IMR-90 (cell line): ENCODE measurements at regions not wholly inside any gene's neighbourhood (a gene's known extent, or its start where the extent isn't known, plus 50 kb on each side); places are given as distances from the start of the nearest gene placed in this dataset.

ENCODE experiments used
- ATAC-seq: fragments of 200-7000 bp; cut with Tn5 transposase; 2 replicates; pipeline ENCODE4 v1.9.1; 2020; ENCODE audit warnings: low read depth, mild to moderate bottlenecking, moderate library complexity
- BruUV-seq: library from RNA; stranded (reverse); fragments of 400-500 nt; replicated peaks from 2 replicates; lab custom pipeline; 2021; lab: Mats Ljungman, UMichigan
- CTCF ChIA-PET: fragments of 300-600 bp; formaldehyde crosslinking; extraction: SDS; loops from one replicate; lab custom pipeline; 2021; ENCODE audit warnings: antibody characterized with exemption; lab: Yijun Ruan, JAX
- POLR2A ChIA-PET: fragments of 300-600 bp; sonication (Branson Sonifier 250); formaldehyde crosslinking; loops from one replicate; lab custom pipeline; 2022; ENCODE audit warnings: antibody characterized with exemption; ENCODE audit not compliant: unreplicated experiment; lab: Charles Lee
- DNase-seq: peaks from one replicate; pipeline ENCODE4 v3.0.0; 2013
- H2AFZ ChIP-seq: replicated peaks from 2 replicates; pipeline ENCODE3; 2013; ENCODE audit warnings: low read length, mild to moderate bottlenecking; ENCODE audit not compliant: poor library complexity
- H2AK5ac ChIP-seq: 2 replicates; pipeline ENCODE4 v1.6.1; 2013; ENCODE audit warnings: low read depth, low read length, inconsistent platforms
- H2AK9ac ChIP-seq: replicated peaks from 2 replicates; pipeline ENCODE3; 2013; ENCODE audit warnings: mild to moderate bottlenecking, low read depth, low read length, moderate library complexity; ENCODE audit not compliant: poor library complexity
- H2BK120ac ChIP-seq: 2 replicates; pipeline ENCODE4 v1.6.1; 2013; ENCODE audit warnings: low read depth, low read length, inconsistent platforms
- H2BK15ac ChIP-seq: 3 replicates; pipeline ENCODE4 v1.6.1; 2013; ENCODE audit warnings: low read depth, low read length, inconsistent platforms
- H2BK20ac ChIP-seq: 2 replicates; pipeline ENCODE4 v1.6.1; 2013; ENCODE audit warnings: low read depth, mild to moderate bottlenecking, inconsistent platforms, low read length, moderate library complexity
- H2BK5ac ChIP-seq: 2 replicates; pipeline ENCODE4 v1.6.1; 2013; ENCODE audit warnings: mild to moderate bottlenecking, low read depth, low read length, inconsistent platforms; ENCODE audit not compliant: poor library complexity, severe bottlenecking
- H3K14ac ChIP-seq: replicated peaks from 2 replicates; pipeline ENCODE4 v1.6.1; 2013; ENCODE audit warnings: low read depth, low read length, inconsistent platforms
- H3K18ac ChIP-seq: 2 replicates; pipeline ENCODE4 v1.6.1; 2013; ENCODE audit warnings: low read depth, low read length, control low read depth
- H3K23ac ChIP-seq: 2 replicates; pipeline ENCODE4 v1.6.1; 2013; ENCODE audit warnings: low read depth, low read length, inconsistent platforms
- H3K27ac ChIP-seq: 2 replicates; pipeline ENCODE4 v1.5.1; 2013; ENCODE audit warnings: mild to moderate bottlenecking, control low read depth, low read length; ENCODE audit not compliant: insufficient read depth
- H3K27me3 ChIP-seq: 2 replicates; pipeline ENCODE4 v1.6.1; 2013; ENCODE audit warnings: low read length; ENCODE audit not compliant: control insufficient read depth, insufficient read depth
- H3K36me3 ChIP-seq: 2 replicates; pipeline ENCODE4 v1.6.1; 2013; ENCODE audit warnings: low read length, mixed read lengths; ENCODE audit not compliant: control insufficient read depth, insufficient read depth
- H3K4ac ChIP-seq: 2 replicates; pipeline ENCODE4 v1.6.1; 2013; ENCODE audit warnings: low read depth, low read length, inconsistent platforms
- H3K4me1 ChIP-seq: 2 replicates; pipeline ENCODE4 v1.6.1; 2013; ENCODE audit warnings: low read length, mixed read lengths; ENCODE audit not compliant: control insufficient read depth, insufficient read depth
- H3K4me2 ChIP-seq: 2 replicates; pipeline ENCODE4 v1.6.1; 2013; ENCODE audit warnings: low read depth, mild to moderate bottlenecking, control low read depth, low read length, moderate library complexity
- H3K4me3 ChIP-seq: 2 replicates; pipeline ENCODE4 v1.5.1; 2013; ENCODE audit warnings: low read depth, mild to moderate bottlenecking, control low read depth, low read length, moderate library complexity; ENCODE audit not compliant: insufficient read depth
- H3K56ac ChIP-seq: 2 replicates; pipeline ENCODE4 v1.6.1; 2013; ENCODE audit warnings: low read length, inconsistent platforms; ENCODE audit not compliant: insufficient read depth; ENCODE audit errors: extremely low read depth
- H3K79me1 ChIP-seq, 2 experiments: 2 replicates each; pipeline ENCODE4 v1.6.1; 2013; ENCODE audit warnings: low read length in 2 of 2, inconsistent platforms in 1 of 2, low read depth in 1 of 2
- H3K9ac ChIP-seq: 2 replicates; pipeline ENCODE4 v1.6.1; 2013; ENCODE audit warnings: low read depth, low read length, control low read depth
- H3K9me1 ChIP-seq: 2 replicates; pipeline ENCODE4 v1.6.1; 2013; ENCODE audit warnings: low read length, inconsistent platforms; ENCODE audit not compliant: insufficient read depth
- H3K9me3 ChIP-seq: 2 replicates; pipeline ENCODE4 v1.6.1; 2013; ENCODE audit warnings: low read length; ENCODE audit not compliant: control insufficient read depth, insufficient read depth
- H4K20me1 ChIP-seq: 2 replicates; pipeline ENCODE4 v1.6.1; 2013; ENCODE audit warnings: low read length, inconsistent platforms; ENCODE audit not compliant: insufficient read depth
- H4K5ac ChIP-seq: 2 replicates; pipeline ENCODE4 v1.6.1; 2013; ENCODE audit warnings: mild to moderate bottlenecking, low read depth, low read length, control low read depth
- H4K8ac ChIP-seq, 2 experiments: 2 replicates each; pipeline ENCODE4 v1.6.1; 2013; ENCODE audit warnings: low read depth in 2 of 2, low read length in 2 of 2, control low read depth in 1 of 2, inconsistent platforms in 1 of 2
- H4K91ac ChIP-seq: 2 replicates; pipeline ENCODE4 v1.6.1; 2013; ENCODE audit warnings: low read depth, low read length, inconsistent platforms; ENCODE audit not compliant: insufficient read depth
- BHLHE40 ChIP-seq: fragments of 150-350 bp; IDR thresholded peaks from 2 replicates; pipeline ENCODE4 v1.6.1; 2016; ENCODE audit warnings: mild to moderate bottlenecking, low read depth, low read length
- CEBPB ChIP-seq: IDR thresholded peaks from 2 replicates; pipeline ENCODE4 v1.6.1; 2012; ENCODE audit warnings: low read depth, low read length, improper control_type of control experiment
- CHD1 ChIP-seq: IDR thresholded peaks from 2 replicates; pipeline ENCODE4 v1.6.1; 2012; ENCODE audit warnings: low read depth, low read length, improper control_type of control experiment
- MAFK ChIP-seq: IDR thresholded peaks from 2 replicates; pipeline ENCODE4 v1.6.1; 2012; ENCODE audit warnings: low read depth, low read length, improper control_type of control experiment
- MAZ ChIP-seq: IDR thresholded peaks from 2 replicates; pipeline ENCODE4 v1.6.1; 2012; ENCODE audit warnings: low read depth, mild to moderate bottlenecking, low read length, improper control_type of control experiment, moderate library complexity, borderline replicate concordance
- MXI1 ChIP-seq: IDR thresholded peaks from 2 replicates; pipeline ENCODE4 v1.6.1; 2012; ENCODE audit warnings: low read depth, mild to moderate bottlenecking, low read length, moderate library complexity, borderline replicate concordance
- POLR2A ChIP-seq: IDR thresholded peaks from 2 replicates; pipeline ENCODE4 v1.6.1; 2012; ENCODE audit warnings: mild to moderate bottlenecking, low read depth, low read length
- SMC3 ChIP-seq: fragments of 150-350 bp; IDR thresholded peaks from 2 replicates; pipeline ENCODE4 v1.6.1; 2016; ENCODE audit warnings: low read depth, mild to moderate bottlenecking, antibody characterized with exemption, low read length, moderate library complexity
- WGBS, 2 experiments: methylation state at CpG; one replicate each; pipeline versions ENCODE4 v1.1.5 to v1.1.7; 2013; ENCODE audit warnings: missing lambda C conversion rate in 2 of 2; ENCODE audit not compliant: insufficient read length in 1 of 2; ENCODE audit errors: extremely low coverage in 2 of 2; 5-methylcytosine and 5-hydroxymethylcytosine counted together
- dilution Hi-C: fragments of 300-500 bp; cut with HindIII; formaldehyde crosslinking; loops from one replicate; pipeline ENCODE4 v1.14.3; 2018; ENCODE audit warnings: low sequenced_read_pairs; ENCODE audit not compliant: unreplicated experiment
- in situ Hi-C: fragments of 300-500 bp; cut with MboI; formaldehyde crosslinking; loops from 3 replicates; pipeline ENCODE4 v1.14.3; 2019; ENCODE audit warnings: low sequenced_read_pairs, inconsistent platforms, mixed read lengths
- intact Hi-C: fragments of 100-400 bp; cut with micrococcal nuclease; formaldehyde crosslinking; loops from 2 replicates; pipeline ENCODE4 v1.10.0; 2022
- TF ChIP-seq, protein P1 (sequence below): conservative IDR thresholded peaks from 2 replicates; pipeline ENCODE4 v1.5.1; 2012; ENCODE audit warnings: mild to moderate bottlenecking, low read depth, low read length, improper control_type of control experiment

DNA sequence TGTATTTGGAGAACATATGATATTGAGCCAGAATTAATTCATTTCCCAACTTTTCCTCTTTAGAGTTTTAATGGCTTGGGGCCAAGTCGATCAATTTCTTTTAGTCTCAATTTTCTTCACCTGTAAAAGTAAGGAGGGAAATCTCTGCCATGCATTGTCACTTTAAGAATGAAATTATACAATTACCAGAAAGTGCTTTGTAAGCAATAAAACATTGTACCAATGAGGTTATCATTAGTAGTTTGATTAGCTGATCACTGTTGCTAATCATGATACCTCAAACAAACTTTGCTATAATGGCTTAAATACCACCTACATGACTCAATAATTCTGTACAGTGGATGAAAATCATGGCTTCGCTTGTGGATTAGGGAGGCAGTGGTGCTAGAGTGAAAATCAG lies 1525.8 kb upstream of the GOT2 start:
- ChIA-PET POLR2A (no interaction called here), CTCF (no interaction called here)
- Histone ChIP-seq H4K5ac (no peak overlapping the region), H3K23ac (no peak overlapping the region), H3K14ac (no peak overlapping the region), H4K8ac (no peak overlapping the region), H3K36me3 (no peaks in the 10 kb centered on the region), H4K20me1 (no peaks in the 10 kb centered on the region), H3K9me3 (peaks cover 3% of the 10 kb centered on the region; the same call in 1 of the 2 replicates), H3K56ac (no peak overlapping the region), H3K79me1 (no peaks in the 10 kb centered on the region), H2AFZ (no peak overlapping the region), H2BK5ac (no peak overlapping the region), H3K9me1 (no peaks in the 10 kb centered on the region), H3K4me3 (no peak overlapping the region), H2BK20ac (no peak overlapping the region), H3K4me2 (no peak overlapping the region), H3K27ac (no peak overlapping the region), H2AK5ac (no peak overlapping the region), H3K9ac (no peak overlapping the region), H3K27me3 (no peaks in the 10 kb centered on the region), H4K91ac (no peak overlapping the region), H3K4ac (no peak overlapping the region), H2AK9ac (no peak overlapping the region), H3K18ac (no peak overlapping the region), H3K4me1 (no peaks in the 10 kb centered on the region), H2BK120ac (no peak overlapping the region), H2BK15ac (no peak overlapping the region)
- dilution Hi-C loops (no loop called here), intact Hi-C loops (no loop called here), in situ Hi-C loops (no loop called here)
- DNase-seq (no peak), ATAC-seq (no peak)
- no CpG with 5 or more reads among the region's 2 CpGs for WGBS, 2 experiments
- TF ChIP-seq, protein P1, sequence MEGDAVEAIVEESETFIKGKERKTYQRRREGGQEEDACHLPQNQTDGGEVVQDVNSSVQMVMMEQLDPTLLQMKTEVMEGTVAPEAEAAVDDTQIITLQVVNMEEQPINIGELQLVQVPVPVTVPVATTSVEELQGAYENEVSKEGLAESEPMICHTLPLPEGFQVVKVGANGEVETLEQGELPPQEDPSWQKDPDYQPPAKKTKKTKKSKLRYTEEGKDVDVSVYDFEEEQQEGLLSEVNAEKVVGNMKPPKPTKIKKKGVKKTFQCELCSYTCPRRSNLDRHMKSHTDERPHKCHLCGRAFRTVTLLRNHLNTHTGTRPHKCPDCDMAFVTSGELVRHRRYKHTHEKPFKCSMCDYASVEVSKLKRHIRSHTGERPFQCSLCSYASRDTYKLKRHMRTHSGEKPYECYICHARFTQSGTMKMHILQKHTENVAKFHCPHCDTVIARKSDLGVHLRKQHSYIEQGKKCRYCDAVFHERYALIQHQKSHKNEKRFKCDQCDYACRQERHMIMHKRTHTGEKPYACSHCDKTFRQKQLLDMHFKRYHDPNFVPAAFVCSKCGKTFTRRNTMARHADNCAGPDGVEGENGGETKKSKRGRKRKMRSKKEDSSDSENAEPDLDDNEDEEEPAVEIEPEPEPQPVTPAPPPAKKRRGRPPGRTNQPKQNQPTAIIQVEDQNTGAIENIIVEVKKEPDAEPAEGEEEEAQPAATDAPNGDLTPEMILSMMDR = no peak
- no peak for TF ChIP-seq MXI1
- TF ChIP-seq CHD1 = no peak
- TF ChIP-seq BHLHE40 = no peak
- peak; percentile 73 for TF ChIP-seq MAFK
- TF ChIP-seq POLR2A = no peak
- TF ChIP-seq SMC3 = no peak
- TF ChIP-seq MAZ = no peak
- TF ChIP-seq CEBPB = no peak
- BruUV-seq = no TSS peak
